HL-60 (cell line): ENCODE measurements at regions not wholly inside any gene's neighbourhood (a gene's known extent, or its start where the extent isn't known, plus 50 kb on each side); places are given as distances from the start of the nearest gene placed in this dataset.
"Not testable (repeated sequence)": the region's sequence is repeated elsewhere in the genome, so short reads cannot be mapped to it uniquely, and the experiment has no call there.

Source experiments
- DNase-seq, 2 experiments: peaks; one replicate each; pipeline ENCODE4 v3.0.0-alpha.2; 2010 to 2020; ENCODE audit warnings: low read depth in 1 of 2, low spot score in 1 of 2
- H3K27ac ChIP-seq: fragments of 250-450 bp; sonication (Bioruptor Pico); replicated peaks from 2 replicates; pipeline ENCODE4 v1.5.1; 2020; ENCODE audit warnings: mild to moderate bottlenecking, moderate library complexity
- H3K27me3 ChIP-seq: fragments of 250-450 bp; sonication (Bioruptor Pico); 2 replicates; pipeline ENCODE4 v1.5.1; 2021; ENCODE audit warnings: mild to moderate bottlenecking, moderate library complexity; ENCODE audit not compliant: insufficient read depth, poor library complexity, severe bottlenecking
- H3K4me3 ChIP-seq: replicated peaks from 2 replicates; pipeline ENCODE4 v1.5.1; 2011; ENCODE audit warnings: mild to moderate bottlenecking, control low read depth, low read length; ENCODE audit not compliant: insufficient read depth
- CTCF ChIP-seq: IDR thresholded peaks from one replicate; pipeline ENCODE4 v1.5.1; 2011; ENCODE audit warnings: low read length, control low read depth, inconsistent platforms; ENCODE audit not compliant: insufficient read depth
- GABPA ChIP-seq: IDR thresholded peaks from 2 replicates; pipeline ENCODE4 v1.6.1; 2012; ENCODE audit warnings: low read depth
- POLR2AphosphoS5 ChIP-seq: IDR thresholded peaks from 2 replicates; pipeline ENCODE4 v1.6.1; 2012; ENCODE audit warnings: low read depth
- REST ChIP-seq: IDR thresholded peaks from 2 replicates; pipeline ENCODE4 v1.6.1; 2012; ENCODE audit warnings: low read depth; ENCODE audit not compliant: insufficient replicate concordance
- SPI1 ChIP-seq: IDR thresholded peaks from 2 replicates; pipeline ENCODE4 v1.6.1; 2012; ENCODE audit warnings: low read depth, mild to moderate bottlenecking, borderline replicate concordance

DNA sequence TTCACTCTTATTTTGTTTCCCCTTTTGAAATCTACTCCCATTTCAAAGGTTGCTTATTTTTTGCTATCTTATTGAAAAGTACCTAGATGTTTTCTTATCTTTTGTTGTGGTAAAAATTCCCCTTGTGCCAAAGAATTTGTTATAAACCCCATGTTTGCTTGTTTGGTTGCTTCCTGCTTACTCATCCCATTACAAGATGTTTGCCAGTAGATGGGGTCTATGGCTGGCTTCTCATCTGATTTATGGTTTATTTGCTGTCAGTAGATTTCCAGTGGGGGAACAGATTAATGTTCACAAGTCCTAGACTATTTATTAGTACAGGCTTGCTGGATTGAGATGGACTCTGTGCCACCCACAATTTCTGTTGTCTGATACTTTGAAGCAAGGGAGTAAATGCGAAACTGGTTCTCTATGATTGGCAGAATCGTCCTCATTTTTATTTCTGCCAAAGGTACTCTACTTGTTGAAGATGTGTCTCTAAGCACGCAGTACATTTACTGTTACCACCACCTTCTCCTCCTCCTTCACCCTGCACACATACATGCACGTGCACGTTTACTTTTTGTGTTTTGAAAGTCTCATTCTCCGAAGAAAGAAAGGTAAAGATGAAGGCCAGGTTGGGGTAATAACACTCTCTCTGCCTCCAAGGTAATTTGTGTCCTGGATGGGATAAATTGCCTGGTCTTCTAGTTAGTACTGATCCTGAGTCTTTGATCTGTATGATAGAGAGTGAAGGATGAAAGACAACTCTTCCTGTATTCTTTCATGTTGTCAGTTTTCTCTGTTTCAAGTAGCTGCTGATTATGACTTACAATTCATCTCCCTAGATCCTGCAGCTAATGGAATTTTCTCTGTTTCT, 117.2 kb upstream of the ATP2B1 start:
- TF ChIP-seq POLR2AphosphoS5 = no peak
- TF ChIP-seq SPI1 = no peak
- TF ChIP-seq CTCF = no peak
- TF ChIP-seq GABPA = no peak
- no peak for TF ChIP-seq REST
- Histone ChIP-seq H3K4me3 (no peak overlapping the region), H3K27me3 (no peaks in the 10 kb centered on the region), H3K27ac (no peak overlapping the region)
- DNase-seq = no peak

- H3K4me3 ChIP-seq = no peak overlapping the region
- DNase-seq = no peak
- no peaks in the 10 kb centered on the region for H3K27me3 ChIP-seq
- no peak for TF ChIP-seq REST
- no peak for TF ChIP-seq GABPA
- no peak for TF ChIP-seq SPI1
- TF ChIP-seq CTCF = no peak
- no peak for TF ChIP-seq POLR2AphosphoS5
- H3K27ac ChIP-seq = no peak overlapping the region
Observed at GRCh38 chr12:89824822-89825221, 116.2 kb upstream of the ATP2B1 start.

- H3K4me3 ChIP-seq, H3K27me3 ChIP-seq, H3K27ac ChIP-seq, DNase-seq: not testable (repeated sequence)
Observed at GRCh38 chr12:89822992-89823391, 114.4 kb upstream of the ATP2B1 start.

GRCh38 chr12:89821896-89822295, 113.3 kb upstream of the ATP2B1 start:
- no peaks in the 10 kb centered on the region for H3K27me3 ChIP-seq
- DNase-seq = no peak
- TF ChIP-seq POLR2AphosphoS5 = no peak
- no peak for TF ChIP-seq CTCF
- no peak for TF ChIP-seq GABPA
- no peak for TF ChIP-seq SPI1
- no peak for TF ChIP-seq REST
- H3K27ac ChIP-seq = no peak overlapping the region
- H3K4me3 ChIP-seq = no peak overlapping the region
